MM.1S (cell line): ENCODE measurements at regions not wholly inside any gene's neighbourhood (a gene's known extent, or its start where the extent isn't known, plus 50 kb on each side); places are given as distances from the start of the nearest gene placed in this dataset.
A peak's percentile ranks its signal among the peaks of the same experiment; 100 is the strongest.

ENCODE experiments used
- DNase-seq: peaks from one replicate; pipeline ENCODE4 v3.0.0-alpha.2; 2015
- H2AFZ ChIP-seq: fragments of 300-600 bp; sonication (generic); 2 replicates; pipeline ENCODE4 v1.6.0; 2016; ENCODE audit warnings: antibody characterized with exemption, low read length
- H3F3A ChIP-seq: fragments of 300-600 bp; sonication (generic); 2 replicates; pipeline ENCODE4 v1.6.1; 2016; ENCODE audit warnings: mild to moderate bottlenecking, antibody characterized with exemption, low read length, moderate library complexity, mixed read lengths; ENCODE audit not compliant: insufficient read depth
- H3K27ac ChIP-seq: fragments of 300-600 bp; sonication (generic); 2 replicates; pipeline ENCODE4 v1.5.1; 2016; ENCODE audit warnings: mild to moderate bottlenecking, low read length
- H3K27me3 ChIP-seq: fragments of 300-600 bp; sonication (generic); replicated peaks from 2 replicates; pipeline ENCODE4 v1.6.0; 2016; ENCODE audit warnings: low read length; ENCODE audit not compliant: insufficient read depth
- H3K36me3 ChIP-seq: fragments of 300-600 bp; sonication (generic); replicated peaks from 2 replicates; pipeline ENCODE4 v1.6.1; 2016; ENCODE audit warnings: mild to moderate bottlenecking, low read length, mixed read lengths; ENCODE audit not compliant: insufficient read depth
- H3K4me1 ChIP-seq: fragments of 300-600 bp; sonication (generic); 2 replicates; pipeline ENCODE4 v1.6.1; 2016; ENCODE audit warnings: low read length, mixed read lengths
- H3K4me2 ChIP-seq: fragments of 300-600 bp; sonication (generic); 2 replicates; pipeline ENCODE4 v1.6.0; 2016; ENCODE audit warnings: low read depth, low read length
- H3K4me3 ChIP-seq: fragments of 300-600 bp; sonication (generic); 2 replicates; pipeline ENCODE4 v1.5.1; 2016; ENCODE audit warnings: low read length, mixed read lengths
- H3K79me2 ChIP-seq: fragments of 300-600 bp; sonication (generic); 2 replicates; pipeline ENCODE4 v1.6.1; 2016; ENCODE audit warnings: mixed run types, low read length, mixed read lengths
- H3K9ac ChIP-seq: fragments of 300-600 bp; sonication (generic); 2 replicates; pipeline ENCODE4 v1.6.1; 2016; ENCODE audit warnings: low read length, mixed read lengths
- H3K9me2 ChIP-seq: fragments of 300-600 bp; sonication (generic); replicated peaks from 2 replicates; pipeline ENCODE4 v1.6.1; 2016; ENCODE audit warnings: mild to moderate bottlenecking, low read length, mixed read lengths; ENCODE audit not compliant: insufficient read depth
- H3K9me3 ChIP-seq: fragments of 300-600 bp; sonication (generic); replicated peaks from 2 replicates; pipeline ENCODE4 v1.6.1; 2016; ENCODE audit warnings: mild to moderate bottlenecking, low read length, mixed read lengths; ENCODE audit not compliant: insufficient read depth
- H4K20me1 ChIP-seq: fragments of 300-600 bp; sonication (generic); 2 replicates; pipeline ENCODE4 v1.6.1; 2016; ENCODE audit warnings: mild to moderate bottlenecking, low read length, moderate library complexity, mixed read lengths; ENCODE audit not compliant: insufficient read depth
- CTCF ChIP-seq: fragments of 300-600 bp; sonication (generic); IDR thresholded peaks from 2 replicates; pipeline ENCODE4 v1.5.1; 2016; ENCODE audit warnings: antibody characterized with exemption, low read length, mixed read lengths
- EZH2 ChIP-seq: fragments of 300-600 bp; sonication (generic); optimal IDR thresholded peaks from 2 replicates; pipeline ENCODE3; 2017; ENCODE audit warnings: low read depth, mild to moderate bottlenecking, antibody characterized with exemption, low read length, mixed read lengths
- EZH2phosphoT487 ChIP-seq: fragments of 300-600 bp; sonication (generic); IDR thresholded peaks from 2 replicates; pipeline ENCODE4 v1.6.1; 2018; ENCODE audit warnings: antibody characterized with exemption, low read length

- TF ChIP-seq EZH2phosphoT487 = no peak
- TF ChIP-seq CTCF = no peak
- H2AFZ ChIP-seq = peak overlapping the region; percentile 55
- no peaks in the 10 kb centered on the region for H3K27me3 ChIP-seq
- no peaks in the 10 kb centered on the region for H3K79me2 ChIP-seq
- peaks cover 26% of the 10 kb centered on the region for H3K4me1 ChIP-seq
- no peaks in the 10 kb centered on the region for H3K36me3 ChIP-seq
- DNase-seq = peak; percentile 70
- H3F3A ChIP-seq = peaks cover 21% of the 10 kb centered on the region
- no peaks in the 10 kb centered on the region for H4K20me1 ChIP-seq
- H3K27ac ChIP-seq = peak overlapping the region; percentile 80
- H3K9ac ChIP-seq = no peak overlapping the region; the same call in 1 of the 2 replicates
- H3K4me3 ChIP-seq = peak overlapping the region; percentile 5; the same call in 1 of the 2 replicates
- H3K4me2 ChIP-seq = peak overlapping the region; percentile 44; the same call in 1 of the 2 replicates
- H3K9me3 ChIP-seq = no peaks in the 10 kb centered on the region
- no peaks in the 10 kb centered on the region for H3K9me2 ChIP-seq
These were observed 217.3 kb upstream of the SULF2 start for GRCh38 chr20:48002517-48002970.

GRCh38 chr20:47999166-47999565 lies 213.9 kb upstream of the SULF2 start:
- Histone ChIP-seq H3K36me3 (no peaks in the 10 kb centered on the region), H3K4me1 (peaks cover 25% of the 10 kb centered on the region), H3K9ac (no peak overlapping the region), H3K9me3 (no peaks in the 10 kb centered on the region), H2AFZ (no peak overlapping the region), H3K9me2 (no peaks in the 10 kb centered on the region), H3K4me2 (no peak overlapping the region), H3K27ac (no peak overlapping the region), H3F3A (peaks cover 21% of the 10 kb centered on the region), H4K20me1 (no peaks in the 10 kb centered on the region), H3K27me3 (no peaks in the 10 kb centered on the region), H3K79me2 (no peaks in the 10 kb centered on the region), H3K4me3 (no peak overlapping the region)
- DNase-seq = no peak
- TF ChIP-seq EZH2 (no peak), EZH2phosphoT487 (no peak), CTCF (no peak)

- Histone ChIP-seq H3K27ac (no peak overlapping the region), H3K4me3 (no peak overlapping the region), H3K9me2 (no peaks in the 10 kb centered on the region), H3F3A (peaks cover 16% of the 10 kb centered on the region), H3K79me2 (no peaks in the 10 kb centered on the region), H2AFZ (no peak overlapping the region), H4K20me1 (no peaks in the 10 kb centered on the region), H3K36me3 (no peaks in the 10 kb centered on the region), H3K27me3 (no peaks in the 10 kb centered on the region), H3K9ac (no peak overlapping the region), H3K9me3 (no peaks in the 10 kb centered on the region), H3K4me2 (no peak overlapping the region), H3K4me1 (peaks cover 21% of the 10 kb centered on the region)
- TF ChIP-seq CTCF = no peak
- no peak for TF ChIP-seq EZH2
- no peak for TF ChIP-seq EZH2phosphoT487
- DNase-seq = no peak
These were observed 213.5 kb upstream of the SULF2 start for GRCh38 chr20:47998736-47999135.
